Pancreas (tissue), 10 donors: ENCODE measurements at regions not wholly inside any gene's neighbourhood (a gene's known extent, or its start where the extent isn't known, plus 50 kb on each side); places are given as distances from the start of the nearest gene placed in this dataset.
A peak's percentile ranks its signal among the peaks of the same experiment; 100 is the strongest.

Experiments used
- ATAC-seq, 4 donors: fragments of 200-7000 bp; cut with Tn5 transposase; one replicate each; pipeline versions ENCODE4 v1.8.0 to v1.9.1; 2020; ENCODE audit warnings: mild to moderate bottlenecking in 4 of 4, moderate library complexity in 4 of 4
- DNase-seq, 6 donors: peaks; one replicate each; pipeline ENCODE4 v3.0.0-alpha.2; 2020
- FAIRE-seq: peaks from 2 replicates; lab custom pipeline; 2012; peaks lifted over from hg19 to GRCh38; lab: Jason Lieb, UNC
- H3K27ac ChIP-seq, 4 donors: fragments of 200-600 bp; sonication (generic); 1 replicate in 3 of 4; 2 replicates in 1 of 4; pipeline versions ENCODE4 v1.5.0 to v1.8.0; 2020
- H3K27me3 ChIP-seq, 4 donors: fragments of 200-600 bp; one replicate each; pipeline ENCODE4 v1.8.0; 2021
- H3K36me3 ChIP-seq, 3 donors: fragments of 200-600 bp; sonication (generic) in 1 of 3; one replicate each; pipeline versions ENCODE4 v1.5.0 to v1.8.0; 2020 to 2021
- H3K4me1 ChIP-seq, 3 donors: fragments of 200-600 bp; one replicate each; pipeline ENCODE4 v1.8.0; 2021
- H3K4me3 ChIP-seq, 4 donors: fragments of 200-600 bp; sonication (generic) in 2 of 4; one replicate each; pipeline versions ENCODE4 v1.5.0 to v1.8.0; 2020 to 2021
- H3K9me3 ChIP-seq, 4 donors: fragments of 200-600 bp; one replicate each; pipeline ENCODE4 v1.8.0; 2021
- CTCF ChIP-seq, 4 donors: fragments of 200-600 bp; sonication (generic) in 3 of 4; IDR thresholded peaks; one replicate each; pipeline versions ENCODE4 v1.5.0 to v1.8.0; 2021; ENCODE audit warnings: antibody characterized with exemption in 4 of 4
- WGBS, 2 donors: extraction: QIAGEN DNeasy Blood & Tissue Kit; methylation state at CpG; one replicate each; pipeline ENCODE4 v1.1.7; 2013; 5-methylcytosine and 5-hydroxymethylcytosine counted together
- intact Hi-C, 3 donors: fragments of 100-400 bp; cut with DNase I; formaldehyde crosslinking; loops; one replicate each; pipeline versions ENCODE4 v1.11.1 to v1.14.2; 2022
- donor health status: healthy with polysubstance abuse.
- donor health status: DM: no; HTN: no; CAD: no; lungs with moderate emphysema.
- donor health status: DM: no; HTN: no; CAD: no.
- donor health status: control.
- donor health status: control.
- donor health status: Bipolar disorder and iron deficiency.
- donor health status: DM: yes; HTN: yes; CAD: no.
- donor health status: DM: no; HTN: no; CAD: no.
- donor health status: DM: no; HTN: no; CAD: no.
- donor health status: DM: yes; HTN: yes; CAD: no.

- FAIRE-seq: no peak
Measured at GRCh38 chr14:23712287-23712686, 76.1 kb downstream of the DHRS2 start.

GRCh38 chr14:23719225-23719985 lies 83.2 kb downstream of the DHRS2 start:
- intact Hi-C loops: no loop called here
- FAIRE-seq (no peak), DNase-seq (no peak), ATAC-seq (no peak)
- H3K4me1 ChIP-seq: no peaks in the 10 kb centered on the region
- 90 to 95% methylated on average over 10 of the region's 10 CpGs for WGBS, 2 donors
- no peak overlapping the region for H3K4me3 ChIP-seq
- H3K9me3 ChIP-seq: no peaks in the 10 kb centered on the region
- no peak for TF ChIP-seq CTCF (IDR thresholded peaks at IDR 0.05)
- no peak overlapping the region for H3K27ac ChIP-seq
- no peaks in the 10 kb centered on the region for H3K27me3 ChIP-seq
- no peaks in the 10 kb centered on the region for H3K36me3 ChIP-seq

More at GRCh38 chr14:23712287-23712686, 76.1 kb downstream of the DHRS2 start:
- Histone ChIP-seq H3K4me1 (no peaks in the 10 kb centered on the region), H3K27me3 (no peaks in the 10 kb centered on the region), H3K4me3 (no peak overlapping the region), H3K27ac (no peak overlapping the region), H3K9me3 (no peaks in the 10 kb centered on the region), H3K36me3 (no peaks in the 10 kb centered on the region)
- WGBS, 2 donors: 81 to 86% methylated on average over 2 of the region's 2 CpGs
- DNase-seq (no peak), ATAC-seq (no peak)
- intact Hi-C loops: no loop called here
- no peak for TF ChIP-seq CTCF (IDR thresholded peaks at IDR 0.05)

GRCh38 chr14:23722675-23723074 lies 86.5 kb downstream of the DHRS2 start:
- no peak for TF ChIP-seq CTCF (IDR thresholded peaks at IDR 0.05)
- WGBS, 2 donors: 41 to 52% methylated on average over 1 of the region's 1 CpG
- no peaks in the 10 kb centered on the region for H3K9me3 ChIP-seq
- FAIRE-seq: no peak
- ATAC-seq: no peak
- H3K27me3 ChIP-seq: no peaks in the 10 kb centered on the region
- intact Hi-C loops: loop anchor here in 1 of 3 donors (10.0 kb wide), 1 partner anchor 202 kb away; no protein-coding TSS in a partner anchor
- no peaks in the 10 kb centered on the region for H3K4me1 ChIP-seq
- no peak overlapping the region for H3K4me3 ChIP-seq
- no peaks in the 10 kb centered on the region for H3K36me3 ChIP-seq
- no peak for DNase-seq
- no peak overlapping the region for H3K27ac ChIP-seq

- no peaks in the 10 kb centered on the region for H3K4me1 ChIP-seq
- DNase-seq: no peak
- no peak for FAIRE-seq
- intact Hi-C loops: loop anchor here in 1 of 3 donors (10.0 kb wide), 1 partner anchor 201 kb away; no protein-coding TSS in a partner anchor
- no peak overlapping the region for H3K4me3 ChIP-seq
- H3K36me3 ChIP-seq: no peaks in the 10 kb centered on the region
- WGBS, 2 donors: 71% methylated on average over 3 of the region's 3 CpGs
- ATAC-seq: no peak
- no peak overlapping the region for H3K27ac ChIP-seq
- no peaks in the 10 kb centered on the region for H3K27me3 ChIP-seq
- no peak for TF ChIP-seq CTCF (IDR thresholded peaks at IDR 0.05)
- H3K9me3 ChIP-seq: no peaks in the 10 kb centered on the region
Measured at GRCh38 chr14:23723911-23724310, 87.7 kb downstream of the DHRS2 start.

- 89 to 96% methylated on average over 3 of the region's 3 CpGs for WGBS, 2 donors
- H3K4me3 ChIP-seq: no peak overlapping the region
- H3K27ac ChIP-seq: no peak overlapping the region
- DNase-seq (peak in 1 of 6 donors; percentile 39), ATAC-seq (no peak), FAIRE-seq (no peak)
- no peaks in the 10 kb centered on the region for H3K9me3 ChIP-seq
- no peak for TF ChIP-seq CTCF (IDR thresholded peaks at IDR 0.05)
- no peaks in the 10 kb centered on the region for H3K36me3 ChIP-seq
- intact Hi-C loops: loop anchor here in 1 of 3 donors (10.0 kb wide), 1 partner anchor 199 kb away; no protein-coding TSS in a partner anchor
- no peaks in the 10 kb centered on the region for H3K4me1 ChIP-seq
- H3K27me3 ChIP-seq: no peaks in the 10 kb centered on the region
Measured at GRCh38 chr14:23725528-23725927, 89.4 kb downstream of the DHRS2 start.
